ENCODE measurements at regions not wholly inside any gene's neighbourhood (a gene's known extent, or its start where the extent isn't known, plus 50 kb on each side); places are given as distances from the start of the nearest gene placed in this dataset.

DNA sequence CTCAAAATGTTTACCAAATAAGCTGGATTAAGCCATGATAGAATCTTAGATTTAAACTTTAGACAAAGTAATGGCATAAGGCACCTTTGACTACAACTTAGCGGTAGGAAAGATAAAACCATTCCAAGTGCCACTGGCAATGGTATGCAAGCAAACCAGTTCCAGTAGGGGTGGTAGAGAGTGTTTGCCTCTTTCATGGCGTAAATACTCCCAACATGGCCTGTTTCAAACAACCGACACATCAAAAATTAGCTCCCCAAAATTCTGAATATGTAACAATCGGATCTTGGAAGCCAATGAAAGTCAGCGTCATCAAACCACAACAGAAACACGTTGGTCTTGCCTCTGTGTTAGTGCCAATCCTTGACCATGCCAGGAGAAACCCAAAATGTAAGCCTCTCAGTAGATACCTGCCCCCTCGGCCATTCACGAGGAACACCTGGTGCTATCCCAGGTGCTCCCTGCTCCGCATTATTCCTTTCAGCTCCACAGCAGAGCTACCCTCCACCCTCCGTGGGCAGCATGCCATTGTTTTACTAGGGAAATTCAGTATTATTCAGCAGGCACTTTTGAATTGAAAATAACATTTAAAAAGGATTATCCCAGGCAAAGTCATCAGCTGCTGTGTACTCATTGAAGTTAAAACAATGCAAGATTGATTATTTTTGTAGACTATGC is 307.8 kb upstream of the CDH11 start:
- TF ChIP-seq, protein P1, sequence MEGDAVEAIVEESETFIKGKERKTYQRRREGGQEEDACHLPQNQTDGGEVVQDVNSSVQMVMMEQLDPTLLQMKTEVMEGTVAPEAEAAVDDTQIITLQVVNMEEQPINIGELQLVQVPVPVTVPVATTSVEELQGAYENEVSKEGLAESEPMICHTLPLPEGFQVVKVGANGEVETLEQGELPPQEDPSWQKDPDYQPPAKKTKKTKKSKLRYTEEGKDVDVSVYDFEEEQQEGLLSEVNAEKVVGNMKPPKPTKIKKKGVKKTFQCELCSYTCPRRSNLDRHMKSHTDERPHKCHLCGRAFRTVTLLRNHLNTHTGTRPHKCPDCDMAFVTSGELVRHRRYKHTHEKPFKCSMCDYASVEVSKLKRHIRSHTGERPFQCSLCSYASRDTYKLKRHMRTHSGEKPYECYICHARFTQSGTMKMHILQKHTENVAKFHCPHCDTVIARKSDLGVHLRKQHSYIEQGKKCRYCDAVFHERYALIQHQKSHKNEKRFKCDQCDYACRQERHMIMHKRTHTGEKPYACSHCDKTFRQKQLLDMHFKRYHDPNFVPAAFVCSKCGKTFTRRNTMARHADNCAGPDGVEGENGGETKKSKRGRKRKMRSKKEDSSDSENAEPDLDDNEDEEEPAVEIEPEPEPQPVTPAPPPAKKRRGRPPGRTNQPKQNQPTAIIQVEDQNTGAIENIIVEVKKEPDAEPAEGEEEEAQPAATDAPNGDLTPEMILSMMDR (IDR thresholded peaks at IDR 0.05): no peak
- TF ChIP-seq POLR2AphosphoS5 (IDR thresholded peaks at IDR 0.05): no peak
- no peak for TF ChIP-seq POLR2A (IDR thresholded peaks at IDR 0.05)
- no peak for TF ChIP-seq EP300 (IDR thresholded peaks at IDR 0.05)

Measured in suprapubic skin (tissue), 4 donors.